ENCODE measurements at regions not wholly inside any gene's neighbourhood (a gene's known extent, or its start where the extent isn't known, plus 50 kb on each side); places are given as distances from the start of the nearest gene placed in this dataset.

- Histone ChIP-seq H4K8ac (ENCODE audit: extremely low read depth, insufficient read depth, low read length) (no peak overlapping the region), H3K9ac (replicated peaks in 1 of 4; ENCODE audit: extremely low read depth in 1 of 4, low read depth in 3 of 4, low read length in 3 of 4) (no peak overlapping the region), H3K4me1 (replicated peaks in 1 of 4; ENCODE audit: control insufficient read depth in 3 of 4, insufficient read depth in 4 of 4, low read length in 3 of 4) (no peaks in the 10 kb centered on the region), H4K91ac (replicated peaks; ENCODE audit: insufficient read length, low read length) (no peak overlapping the region), H3K27ac (ENCODE audit: low read depth, low read length) (no peak overlapping the region), H2BK5ac (ENCODE audit: low read depth, low read length) (no peak overlapping the region), H3K14ac (ENCODE audit: insufficient read length) (no peak overlapping the region), H3K4me2 (ENCODE audit: insufficient read depth in 1 of 2, low read depth in 2 of 2, low read length in 2 of 2) (no peak overlapping the region), H2AK5ac (ENCODE audit: low read depth, low read length) (no peak overlapping the region), H3K18ac (ENCODE audit: extremely low read depth, low read length) (no peak overlapping the region), H2BK12ac (ENCODE audit: low read depth, low read length) (no peak overlapping the region), H3K56ac (replicated peaks; ENCODE audit: insufficient read length, low read depth, low read length) (no peak overlapping the region), H3K23ac (ENCODE audit: insufficient read length) (no peak overlapping the region), H3K23me2 (ENCODE audit: low read depth, low read length) (no peaks in the 10 kb centered on the region), H3K79me2 (ENCODE audit: control insufficient read depth in 1 of 2, insufficient read depth in 2 of 2, low read length in 2 of 2) (no peaks in the 10 kb centered on the region), H3K4me3 (ENCODE audit: extremely low read depth in 1 of 4, insufficient read depth in 2 of 4, low read depth in 3 of 4, low read length in 4 of 4) (no peak overlapping the region), H3K36me3 (ENCODE audit: control insufficient read depth in 2 of 4, insufficient read depth in 4 of 4, low read length in 3 of 4) (no peaks in the 10 kb centered on the region), H3K4ac (replicated peaks; ENCODE audit: insufficient read length, low read depth, low read length) (no peak overlapping the region), H2BK20ac (ENCODE audit: low read length) (no peak overlapping the region), H4K20me1 (replicated peaks in 1 of 2; ENCODE audit: control insufficient read depth in 1 of 2, insufficient read depth in 2 of 2, low read length in 2 of 2) (no peaks in the 10 kb centered on the region), H4K5ac (ENCODE audit: insufficient read length, low read depth, low read length) (no peak overlapping the region), H2BK120ac (replicated peaks; ENCODE audit: low read depth, low read length) (no peak overlapping the region), H3K27me3 (replicated peaks in 1 of 4; ENCODE audit: control insufficient read depth in 3 of 4, extremely low read depth in 1 of 4, insufficient read depth in 3 of 4, low read length in 3 of 4) (no peaks in the 10 kb centered on the region), H3K9me3 (ENCODE audit: insufficient read depth in 2 of 2, low read depth in 1 of 2, low read length in 1 of 2) (no peaks in the 10 kb centered on the region; a peak in 1 of 4 replicates), H2BK15ac (ENCODE audit: low read length) (no peak overlapping the region), H3K79me1 (ENCODE audit: low read depth, low read length) (no peaks in the 10 kb centered on the region), H2AFZ (ENCODE audit: low read length) (no peak overlapping the region)
- FAIRE-seq = no peak
- TF ChIP-seq SAP30 (IDR thresholded peaks at IDR 0.05; ENCODE audit: insufficient read depth, insufficient replicate concordance, low read length) (no peak), HDAC2 (IDR thresholded peaks at IDR 0.05; ENCODE audit: borderline replicate concordance in 1 of 2, low read depth in 2 of 2, low read length in 2 of 2) (no peak), SP2 (IDR thresholded peaks at IDR 0.05; ENCODE audit: low read length) (no peak), CTBP2 (IDR thresholded peaks at IDR 0.05; ENCODE audit: borderline replicate concordance, insufficient read depth, insufficient read length, low read length) (no peak), TAF7 (optimal IDR thresholded peaks at IDR 0.05; ENCODE audit: borderline replicate concordance, low read depth, low read length) (no peak), TBP (IDR thresholded peaks at IDR 0.05; ENCODE audit: low read depth, low read length) (no peak), YY1 (IDR thresholded peaks at IDR 0.05; ENCODE audit: low read depth, low read length) (no peak), JUND (IDR thresholded peaks at IDR 0.05; ENCODE audit: low read length) (no peak), POLR2AphosphoS5 (IDR thresholded peaks at IDR 0.05; ENCODE audit: low read depth, low read length) (no peak), KDM5A (IDR thresholded peaks at IDR 0.05; ENCODE audit: low read length) (no peak)
- POLR2A ChIA-PET (ENCODE audit: partially characterized antibody) = no interaction called here
- DNase-seq (ENCODE audit: low read depth in 1 of 2, low spot score in 2 of 2) = no peak
- CTCF ChIA-PET (ENCODE audit: partially characterized antibody) = interaction anchor here (1.4 to 1.8 kb wide), 2 partner anchors 94 to 96 kb away, joined by 4 read pairs; no protein-coding TSS in a partner anchor
- WGBS, 2 experiments (ENCODE audit: extremely low coverage in 1 of 2, insufficient coverage in 1 of 2, insufficient read length in 1 of 2, insufficient replicate concordance in 2 of 2, low coverage in 1 of 2, low lambda C conversion rate in 2 of 2, missing lambda C conversion rate in 1 of 2) = 81% methylated on average over 1 of the region's 1 CpG; no CpG with 5 or more reads in 1 of the 2 experiments
Measured at GRCh38 chr20:41833739-41834138, 215.6 kb upstream of the CHD6 start.

All from H1 (cell line).